ENCODE measurements at regions not wholly inside any gene's neighbourhood (a gene's known extent, or its start where the extent isn't known, plus 50 kb on each side); places are given as distances from the start of the nearest gene placed in this dataset.
A peak's percentile ranks its signal among the peaks of the same experiment; 100 is the strongest.
"Not testable (repeated sequence)": the region's sequence is repeated elsewhere in the genome, so short reads cannot be mapped to it uniquely, and the experiment has no call there.

DNA sequence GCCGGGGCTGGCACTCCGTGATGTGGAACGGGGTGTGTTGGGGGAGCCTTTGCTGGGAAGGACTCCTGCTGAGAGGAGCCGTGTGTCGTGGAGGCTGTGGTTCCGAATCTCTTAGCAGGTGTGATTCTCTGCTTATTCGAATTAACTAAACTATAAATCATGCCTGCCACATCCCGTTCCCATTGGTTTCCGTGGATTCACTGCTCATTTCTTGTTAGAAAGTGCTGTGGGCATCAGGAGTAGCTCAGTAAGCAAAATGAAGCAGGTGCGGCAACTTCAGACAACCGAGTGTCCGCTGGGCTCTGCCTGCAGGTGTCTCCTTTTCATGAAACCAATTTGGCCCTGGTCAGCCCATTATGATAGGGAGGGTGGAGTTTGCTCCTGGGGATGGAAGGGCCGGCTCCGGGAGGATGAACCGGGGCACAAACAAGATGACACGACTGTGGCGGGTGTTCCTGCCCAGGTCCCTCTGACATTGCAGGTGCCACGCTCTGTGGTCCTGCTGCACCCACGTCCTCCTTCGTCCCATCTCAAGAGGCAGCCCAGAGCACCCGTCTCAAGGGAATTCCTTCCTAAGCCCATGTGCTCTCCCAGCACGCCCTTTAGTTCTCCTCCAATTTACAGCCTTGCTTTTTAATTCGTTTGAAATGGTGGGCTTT lies 251.7 kb downstream of the ADGRD1 start:
- H3K27me3 ChIP-seq (replicated peaks in 1 of 4; ENCODE audit: control insufficient read depth in 3 of 4, extremely low read depth in 1 of 4, insufficient read depth in 3 of 4, low read length in 3 of 4); H3K4me3 ChIP-seq (ENCODE audit: extremely low read depth in 1 of 4, insufficient read depth in 2 of 4, low read depth in 3 of 4, low read length in 4 of 4); H3K4ac ChIP-seq (replicated peaks; ENCODE audit: insufficient read length, low read depth, low read length); H3K14ac ChIP-seq (ENCODE audit: insufficient read length); POLR2A ChIA-PET (ENCODE audit: partially characterized antibody); H4K91ac ChIP-seq (replicated peaks; ENCODE audit: insufficient read length, low read length); H2BK5ac ChIP-seq (ENCODE audit: low read depth, low read length); H3K36me3 ChIP-seq (ENCODE audit: control insufficient read depth in 2 of 4, insufficient read depth in 4 of 4, low read length in 3 of 4); FAIRE-seq; H4K8ac ChIP-seq (ENCODE audit: extremely low read depth, insufficient read depth, low read length); H3K79me1 ChIP-seq (ENCODE audit: low read depth, low read length); H3K23me2 ChIP-seq (ENCODE audit: low read depth, low read length); H3K9me3 ChIP-seq (ENCODE audit: insufficient read depth in 2 of 2, low read depth in 1 of 2, low read length in 1 of 2); H3K27ac ChIP-seq (ENCODE audit: low read depth, low read length); H3K23ac ChIP-seq (ENCODE audit: insufficient read length); H2BK15ac ChIP-seq (ENCODE audit: low read length); H3K56ac ChIP-seq (replicated peaks; ENCODE audit: insufficient read length, low read depth, low read length); H3K18ac ChIP-seq (ENCODE audit: extremely low read depth, low read length); H2BK120ac ChIP-seq (replicated peaks; ENCODE audit: low read depth, low read length); H3K79me2 ChIP-seq (ENCODE audit: control insufficient read depth in 1 of 2, insufficient read depth in 2 of 2, low read length in 2 of 2); H3K9ac ChIP-seq (replicated peaks in 1 of 4; ENCODE audit: extremely low read depth in 1 of 4, low read depth in 3 of 4, low read length in 3 of 4); H2BK20ac ChIP-seq (ENCODE audit: low read length); H4K20me1 ChIP-seq (replicated peaks in 1 of 2; ENCODE audit: control insufficient read depth in 1 of 2, insufficient read depth in 2 of 2, low read length in 2 of 2); H4K5ac ChIP-seq (ENCODE audit: insufficient read length, low read depth, low read length); H3K4me1 ChIP-seq (replicated peaks in 1 of 4; ENCODE audit: control insufficient read depth in 3 of 4, insufficient read depth in 4 of 4, low read length in 3 of 4); H2BK12ac ChIP-seq (ENCODE audit: low read depth, low read length); H2AFZ ChIP-seq (ENCODE audit: low read length); H2AK5ac ChIP-seq (ENCODE audit: low read depth, low read length); H3K4me2 ChIP-seq (ENCODE audit: insufficient read depth in 1 of 2, low read depth in 2 of 2, low read length in 2 of 2): not testable (repeated sequence)
- CTCF ChIA-PET (ENCODE audit: partially characterized antibody), result interaction anchor here (1.0 to 1.5 kb wide), 4 partner anchors 13 to 73 kb away, joined by 3 to 5 read pairs (median 4); no protein-coding TSS in a partner anchor
- DNase-seq (ENCODE audit: low read depth in 1 of 2, low spot score in 2 of 2), result peak in 1 of 2 experiments; percentile 42
- 84% methylated on average over 22 of the region's 23 CpGs; no CpG with 5 or more reads in 1 of the 2 experiments for WGBS, 2 experiments (ENCODE audit: extremely low coverage in 1 of 2, insufficient coverage in 1 of 2, insufficient read length in 1 of 2, insufficient replicate concordance in 2 of 2, low coverage in 1 of 2, low lambda C conversion rate in 2 of 2, missing lambda C conversion rate in 1 of 2)

DNA sequence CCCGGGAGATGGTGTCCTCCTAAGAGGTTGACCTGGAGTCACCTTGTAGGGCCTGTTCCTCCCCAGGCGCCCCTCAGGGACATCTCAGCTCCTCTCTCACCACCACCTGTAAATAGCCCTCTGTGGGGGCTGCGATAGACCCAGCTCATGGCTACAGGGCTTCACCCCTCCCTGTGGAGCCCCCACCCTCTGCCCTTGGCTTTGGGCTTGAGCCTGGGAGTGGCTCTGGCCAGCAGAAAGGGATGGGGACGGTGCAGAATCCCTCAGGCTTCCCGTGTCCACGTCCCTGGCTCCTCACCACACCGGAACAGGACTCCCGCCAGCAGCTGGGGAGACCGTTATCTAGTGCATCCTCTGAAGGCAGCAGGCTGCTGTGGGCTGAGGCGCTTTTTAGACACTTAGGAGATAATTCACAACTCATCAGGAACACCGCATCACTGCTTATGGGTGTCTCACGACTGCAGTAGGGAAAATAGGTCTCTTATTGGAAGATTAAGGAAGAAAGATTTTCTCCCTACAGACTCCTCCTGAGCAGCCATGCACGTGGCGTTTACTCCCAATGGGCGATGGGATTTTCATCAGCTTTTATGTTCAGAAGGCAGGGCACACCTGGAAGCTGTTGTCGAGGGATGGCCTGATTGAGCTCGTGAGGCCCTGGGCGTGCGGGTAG lies 253.1 kb downstream of the ADGRD1 start:
- H4K8ac ChIP-seq (ENCODE audit: extremely low read depth, insufficient read depth, low read length); H3K4me1 ChIP-seq (replicated peaks in 1 of 4; ENCODE audit: control insufficient read depth in 3 of 4, insufficient read depth in 4 of 4, low read length in 3 of 4); H3K56ac ChIP-seq (replicated peaks; ENCODE audit: insufficient read length, low read depth, low read length); H2AK5ac ChIP-seq (ENCODE audit: low read depth, low read length); H3K14ac ChIP-seq (ENCODE audit: insufficient read length); H3K27ac ChIP-seq (ENCODE audit: low read depth, low read length); H2BK20ac ChIP-seq (ENCODE audit: low read length); H3K79me1 ChIP-seq (ENCODE audit: low read depth, low read length); H3K36me3 ChIP-seq (ENCODE audit: control insufficient read depth in 2 of 4, insufficient read depth in 4 of 4, low read length in 3 of 4); H2BK120ac ChIP-seq (replicated peaks; ENCODE audit: low read depth, low read length); H3K27me3 ChIP-seq (replicated peaks in 1 of 4; ENCODE audit: control insufficient read depth in 3 of 4, extremely low read depth in 1 of 4, insufficient read depth in 3 of 4, low read length in 3 of 4); H3K9me3 ChIP-seq (ENCODE audit: insufficient read depth in 2 of 2, low read depth in 1 of 2, low read length in 1 of 2); H2BK15ac ChIP-seq (ENCODE audit: low read length); FAIRE-seq; H4K20me1 ChIP-seq (replicated peaks in 1 of 2; ENCODE audit: control insufficient read depth in 1 of 2, insufficient read depth in 2 of 2, low read length in 2 of 2); POLR2A ChIA-PET (ENCODE audit: partially characterized antibody); H2BK5ac ChIP-seq (ENCODE audit: low read depth, low read length); CTCF ChIA-PET (ENCODE audit: partially characterized antibody); H2AFZ ChIP-seq (ENCODE audit: low read length); H2BK12ac ChIP-seq (ENCODE audit: low read depth, low read length); H4K5ac ChIP-seq (ENCODE audit: insufficient read length, low read depth, low read length); H4K91ac ChIP-seq (replicated peaks; ENCODE audit: insufficient read length, low read length); H3K79me2 ChIP-seq (ENCODE audit: control insufficient read depth in 1 of 2, insufficient read depth in 2 of 2, low read length in 2 of 2); H3K4ac ChIP-seq (replicated peaks; ENCODE audit: insufficient read length, low read depth, low read length); H3K4me3 ChIP-seq (ENCODE audit: extremely low read depth in 1 of 4, insufficient read depth in 2 of 4, low read depth in 3 of 4, low read length in 4 of 4); H3K18ac ChIP-seq (ENCODE audit: extremely low read depth, low read length); H3K23ac ChIP-seq (ENCODE audit: insufficient read length); H3K9ac ChIP-seq (replicated peaks in 1 of 4; ENCODE audit: extremely low read depth in 1 of 4, low read depth in 3 of 4, low read length in 3 of 4); H3K23me2 ChIP-seq (ENCODE audit: low read depth, low read length); H3K4me2 ChIP-seq (ENCODE audit: insufficient read depth in 1 of 2, low read depth in 2 of 2, low read length in 2 of 2): not testable (repeated sequence)
- DNase-seq (ENCODE audit: low read depth in 1 of 2, low spot score in 2 of 2), result peak in 1 of 2 experiments; percentile 31
- 90% methylated on average over 6 of the region's 19 CpGs; no CpG with 5 or more reads in 1 of the 2 experiments for WGBS, 2 experiments (ENCODE audit: extremely low coverage in 1 of 2, insufficient coverage in 1 of 2, insufficient read length in 1 of 2, insufficient replicate concordance in 2 of 2, low coverage in 1 of 2, low lambda C conversion rate in 2 of 2, missing lambda C conversion rate in 1 of 2)

Data from H1 (cell line).